NCI-H526 treated with DMSO at 0.1 percent for 48 hours (cell line): ENCODE measurements at regions not wholly inside any gene's neighbourhood (a gene's known extent, or its start where the extent isn't known, plus 50 kb on each side); places are given as distances from the start of the nearest gene placed in this dataset.

Source experiments
- DNase-seq: peaks from one replicate; lab custom pipeline; 2025; lab: John Stamatoyannopoulos, UW

GRCh38 chr15:26374806-26375205, 398.1 kb downstream of the GABRB3 start:
- DNase-seq = no peak

GRCh38 chr15:26372706-26373105, 400.2 kb downstream of the GABRB3 start:
- DNase-seq = no peak

- DNase-seq = no peak
Measured at GRCh38 chr15:26365077-26365476, 407.8 kb downstream of the GABRB3 start.

GRCh38 chr15:26359855-26360254, 413.0 kb downstream of the GABRB3 start:
- DNase-seq = no peak

- DNase-seq = no peak
Measured at GRCh38 chr15:26358708-26359107, 414.2 kb downstream of the GABRB3 start.

GRCh38 chr15:26357653-26358052, 415.2 kb downstream of the GABRB3 start:
- DNase-seq = no peak

GRCh38 chr15:26355472-26356074, 417.3 kb downstream of the GABRB3 start:
- DNase-seq = no peak

- no peak for DNase-seq
Measured at GRCh38 chr15:26352909-26353308, 420.0 kb downstream of the GABRB3 start.

- DNase-seq = no peak
Measured at GRCh38 chr15:26352406-26352805, 420.5 kb downstream of the GABRB3 start.

GRCh38 chr15:26325495-26325894, 447.4 kb downstream of the GABRB3 start:
- DNase-seq = no peak

GRCh38 chr15:26323566-26323965, 449.3 kb downstream of the GABRB3 start:
- DNase-seq = no peak

GRCh38 chr15:26318689-26319088, 454.2 kb downstream of the GABRB3 start:
- DNase-seq = no peak

- DNase-seq = no peak
Measured at GRCh38 chr15:26314577-26314976, 451.4 kb upstream of the ATP10A start.

GRCh38 chr15:26311710-26312236, 448.6 kb upstream of the ATP10A start:
- DNase-seq = no peak

GRCh38 chr15:26298659-26299170, 435.6 kb upstream of the ATP10A start:
- no peak for DNase-seq

GRCh38 chr15:26298010-26298658, 435.0 kb upstream of the ATP10A start:
- DNase-seq = no peak

GRCh38 chr15:26295336-26296085, 432.4 kb upstream of the ATP10A start:
- DNase-seq = no peak

- DNase-seq = no peak
Measured at GRCh38 chr15:26294059-26294689, 431.0 kb upstream of the ATP10A start.

GRCh38 chr15:26287381-26287780, 424.3 kb upstream of the ATP10A start:
- DNase-seq = no peak

- DNase-seq = no peak
Measured at GRCh38 chr15:26280281-26280680, 417.2 kb upstream of the ATP10A start.

GRCh38 chr15:26261966-26262365, 398.8 kb upstream of the ATP10A start:
- no peak for DNase-seq

- DNase-seq = no peak
Measured at GRCh38 chr15:26261413-26261812, 398.3 kb upstream of the ATP10A start.
